DND-41 (cell line): ENCODE measurements at regions not wholly inside any gene's neighbourhood (a gene's known extent, or its start where the extent isn't known, plus 50 kb on each side); places are given as distances from the start of the nearest gene placed in this dataset.

Source experiments
- ATAC-seq: fragments of 200-7000 bp; cut with Tn5 transposase; 3 replicates; pipeline ENCODE4 v1.9.1; 2021; ENCODE audit warnings: low read depth; ENCODE audit not compliant: insufficient read depth
- DNase-seq: peaks from one replicate; pipeline ENCODE4 v3.0.0-alpha.2; 2020
- H2AFZ ChIP-seq: 2 replicates; pipeline ENCODE4 v1.6.0; 2012; ENCODE audit warnings: low read depth, low read length
- H3K27ac ChIP-seq: 2 replicates; pipeline ENCODE4 v1.5.1; 2012; ENCODE audit warnings: low read length, inconsistent platforms
- H3K27me3 ChIP-seq: fragments of 200-600 bp; sonication (generic); 2 replicates; pipeline ENCODE4 v1.6.0; 2012; ENCODE audit warnings: low read length, mild to moderate bottlenecking, inconsistent platforms; ENCODE audit not compliant: insufficient read depth, poor library complexity
- H3K36me3 ChIP-seq: 2 replicates; pipeline ENCODE4 v1.5.1; 2012; ENCODE audit warnings: low read length, inconsistent platforms; ENCODE audit not compliant: insufficient read depth
- H3K4me1 ChIP-seq: 2 replicates; pipeline ENCODE4 v1.5.1; 2012; ENCODE audit warnings: mild to moderate bottlenecking, low read length; ENCODE audit not compliant: insufficient read depth
- H3K4me2 ChIP-seq: 2 replicates; pipeline ENCODE4 v1.6.0; 2012; ENCODE audit warnings: mild to moderate bottlenecking, moderate library complexity, low read length, inconsistent platforms; ENCODE audit not compliant: insufficient read depth
- H3K4me3 ChIP-seq, 2 experiments: fragments of 200-600 bp in 1 of 2; shearing (Covaris generic) in 1 of 2; 2 replicates each; pipeline ENCODE4 v1.5.1; 2012 to 2016; ENCODE audit warnings: inconsistent platforms in 2 of 2, low read length in 2 of 2, mild to moderate bottlenecking in 2 of 2, low read depth in 1 of 2, moderate library complexity in 1 of 2
- H3K79me2 ChIP-seq: 2 replicates; pipeline ENCODE4 v1.6.0; 2012; ENCODE audit warnings: low read length, inconsistent platforms; ENCODE audit not compliant: insufficient read depth
- H3K9ac ChIP-seq: 2 replicates; pipeline ENCODE4 v1.6.0; 2012; ENCODE audit warnings: low read depth, mild to moderate bottlenecking, inconsistent platforms, low read length, moderate library complexity
- H3K9me3 ChIP-seq: 2 replicates; pipeline ENCODE4 v1.5.1; 2012; ENCODE audit warnings: low read length, moderate library complexity, mild to moderate bottlenecking, inconsistent platforms; ENCODE audit not compliant: insufficient read depth, severe bottlenecking
- H4K20me1 ChIP-seq: 2 replicates; pipeline ENCODE4 v1.6.0; 2012; ENCODE audit warnings: low read length; ENCODE audit not compliant: insufficient read depth
- EZH2 ChIP-seq: IDR thresholded peaks from 3 replicates; pipeline ENCODE4 v1.6.1; 2012; ENCODE audit warnings: borderline replicate concordance, low read depth, mild to moderate bottlenecking, moderate library complexity, low read length, inconsistent platforms; ENCODE audit not compliant: severe bottlenecking
- TF ChIP-seq, protein P1 (sequence below): IDR thresholded peaks from 2 replicates; pipeline ENCODE4 v1.5.1; 2012; ENCODE audit warnings: borderline replicate concordance, low read length, moderate library complexity, mild to moderate bottlenecking; ENCODE audit not compliant: poor library complexity, severe bottlenecking; ENCODE audit errors: extremely low read depth

DNA sequence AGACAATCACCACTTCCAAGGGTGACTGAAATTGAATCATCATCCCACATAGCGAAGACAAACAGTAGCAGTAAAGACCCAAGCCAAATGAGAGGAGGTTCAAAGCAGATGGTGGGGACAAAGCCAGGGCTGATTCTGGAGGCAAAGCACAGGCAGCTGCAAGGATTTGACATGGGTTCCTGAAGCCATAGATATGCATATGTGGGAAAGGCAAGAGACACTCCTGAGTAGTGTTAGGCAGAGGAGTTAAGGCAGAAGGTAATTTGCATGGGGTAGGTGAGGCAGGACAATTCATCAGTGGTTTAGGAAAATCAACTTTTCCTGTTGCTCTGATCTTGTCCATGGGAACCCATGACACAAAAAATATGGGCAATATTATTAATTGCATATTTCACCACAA, 462.8 kb downstream of the FAM181B start:
- Histone ChIP-seq H4K20me1 (no peaks in the 10 kb centered on the region), H3K9ac (no peak overlapping the region), H3K4me1 (no peaks in the 10 kb centered on the region), H2AFZ (no peak overlapping the region), H3K9me3 (no peaks in the 10 kb centered on the region), H3K36me3 (no peaks in the 10 kb centered on the region), H3K4me3 (no peak overlapping the region), H3K27me3 (no peaks in the 10 kb centered on the region), H3K4me2 (no peak overlapping the region), H3K79me2 (no peaks in the 10 kb centered on the region), H3K27ac (no peak overlapping the region)
- DNase-seq (no peak), ATAC-seq (no peak)
- TF ChIP-seq, protein P1, sequence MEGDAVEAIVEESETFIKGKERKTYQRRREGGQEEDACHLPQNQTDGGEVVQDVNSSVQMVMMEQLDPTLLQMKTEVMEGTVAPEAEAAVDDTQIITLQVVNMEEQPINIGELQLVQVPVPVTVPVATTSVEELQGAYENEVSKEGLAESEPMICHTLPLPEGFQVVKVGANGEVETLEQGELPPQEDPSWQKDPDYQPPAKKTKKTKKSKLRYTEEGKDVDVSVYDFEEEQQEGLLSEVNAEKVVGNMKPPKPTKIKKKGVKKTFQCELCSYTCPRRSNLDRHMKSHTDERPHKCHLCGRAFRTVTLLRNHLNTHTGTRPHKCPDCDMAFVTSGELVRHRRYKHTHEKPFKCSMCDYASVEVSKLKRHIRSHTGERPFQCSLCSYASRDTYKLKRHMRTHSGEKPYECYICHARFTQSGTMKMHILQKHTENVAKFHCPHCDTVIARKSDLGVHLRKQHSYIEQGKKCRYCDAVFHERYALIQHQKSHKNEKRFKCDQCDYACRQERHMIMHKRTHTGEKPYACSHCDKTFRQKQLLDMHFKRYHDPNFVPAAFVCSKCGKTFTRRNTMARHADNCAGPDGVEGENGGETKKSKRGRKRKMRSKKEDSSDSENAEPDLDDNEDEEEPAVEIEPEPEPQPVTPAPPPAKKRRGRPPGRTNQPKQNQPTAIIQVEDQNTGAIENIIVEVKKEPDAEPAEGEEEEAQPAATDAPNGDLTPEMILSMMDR: no peak
- TF ChIP-seq EZH2: no peak

GRCh38 chr11:82268627-82269026, 465.0 kb downstream of the FAM181B start:
- ATAC-seq (no peak), DNase-seq (no peak)
- Histone ChIP-seq H4K20me1 (no peaks in the 10 kb centered on the region), H3K4me3 (no peak overlapping the region), H3K4me2 (no peak overlapping the region), H3K79me2 (no peaks in the 10 kb centered on the region), H3K4me1 (no peaks in the 10 kb centered on the region), H2AFZ (no peak overlapping the region), H3K9ac (no peak overlapping the region), H3K9me3 (no peaks in the 10 kb centered on the region), H3K27me3 (no peaks in the 10 kb centered on the region), H3K36me3 (no peaks in the 10 kb centered on the region), H3K27ac (no peak overlapping the region)
- TF ChIP-seq, protein P1: no peak
- TF ChIP-seq EZH2: no peak

GRCh38 chr11:82267186-82267585, 466.5 kb downstream of the FAM181B start:
- Histone ChIP-seq H3K79me2 (no peaks in the 10 kb centered on the region), H3K9me3 (no peaks in the 10 kb centered on the region), H3K9ac (no peak overlapping the region), H3K4me2 (no peak overlapping the region), H3K36me3 (no peaks in the 10 kb centered on the region), H3K4me1 (no peaks in the 10 kb centered on the region), H3K27me3 (no peaks in the 10 kb centered on the region), H2AFZ (no peak overlapping the region), H3K4me3 (no peak overlapping the region), H4K20me1 (no peaks in the 10 kb centered on the region), H3K27ac (no peak overlapping the region)
- TF ChIP-seq, protein P1: no peak
- no peak for TF ChIP-seq EZH2
- ATAC-seq (no peak), DNase-seq (no peak)

- Histone ChIP-seq H3K79me2 (no peaks in the 10 kb centered on the region), H3K9me3 (no peaks in the 10 kb centered on the region), H3K27ac (no peak overlapping the region), H3K36me3 (no peaks in the 10 kb centered on the region), H3K4me2 (no peak overlapping the region), H3K4me3 (no peak overlapping the region), H4K20me1 (no peaks in the 10 kb centered on the region), H2AFZ (no peak overlapping the region), H3K9ac (no peak overlapping the region), H3K27me3 (no peaks in the 10 kb centered on the region), H3K4me1 (no peaks in the 10 kb centered on the region)
- no peak for DNase-seq
- no peak for ATAC-seq
- no peak for TF ChIP-seq EZH2
- TF ChIP-seq, protein P1: no peak
Observed at GRCh38 chr11:82261367-82261766, 472.3 kb downstream of the FAM181B start.
